GM12892 (cell line): ENCODE measurements at regions not wholly inside any gene's neighbourhood (a gene's known extent, or its start where the extent isn't known, plus 50 kb on each side); places are given as distances from the start of the nearest gene placed in this dataset.

Experiments used
- DNase-seq: peaks from one replicate; pipeline ENCODE4 v3.0.0; 2011; ENCODE audit not compliant: insufficient read length
- FAIRE-seq: peaks from 2 replicates; lab custom pipeline; 2011; peaks lifted over from hg19 to GRCh38; lab: Jason Lieb, UNC
- POLR2A ChIP-seq: IDR thresholded peaks from 2 replicates; pipeline ENCODE4 v1.6.1; 2011; ENCODE audit warnings: low read depth, low read length, control low read depth
- POLR2AphosphoS5 ChIP-seq: IDR thresholded peaks from 2 replicates; pipeline ENCODE4 v1.6.1; 2011; ENCODE audit warnings: low read depth, low read length, control low read depth
- TAF1 ChIP-seq: IDR thresholded peaks from 2 replicates; pipeline ENCODE4 v1.6.1; 2011; ENCODE audit warnings: low read depth, mild to moderate bottlenecking, control low read depth, low read length, borderline replicate concordance

DNA sequence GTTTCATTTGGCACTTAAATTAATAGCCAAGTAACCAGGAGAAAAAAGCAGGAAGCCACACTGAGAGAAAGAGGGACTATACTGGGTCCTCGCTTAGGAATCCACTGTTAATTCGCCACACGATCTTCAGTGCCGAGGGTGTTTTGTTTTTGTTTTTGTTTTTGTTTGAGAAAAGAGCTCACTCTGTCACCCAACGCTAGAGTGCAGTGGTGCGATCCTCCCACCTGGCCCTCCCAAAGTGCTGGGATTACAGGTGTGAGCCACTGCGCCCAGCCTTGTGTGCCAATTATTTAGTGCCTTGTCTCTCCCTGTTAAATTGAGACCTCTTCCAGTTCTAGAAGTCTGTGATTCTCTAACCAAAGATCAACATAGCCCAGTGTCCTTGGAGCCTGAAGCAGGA, 53.8 kb upstream of the TPM1 start:
- TF ChIP-seq POLR2AphosphoS5 (no peak), POLR2A (no peak), TAF1 (no peak)
- no peak for DNase-seq
- FAIRE-seq, result no peak

DNA sequence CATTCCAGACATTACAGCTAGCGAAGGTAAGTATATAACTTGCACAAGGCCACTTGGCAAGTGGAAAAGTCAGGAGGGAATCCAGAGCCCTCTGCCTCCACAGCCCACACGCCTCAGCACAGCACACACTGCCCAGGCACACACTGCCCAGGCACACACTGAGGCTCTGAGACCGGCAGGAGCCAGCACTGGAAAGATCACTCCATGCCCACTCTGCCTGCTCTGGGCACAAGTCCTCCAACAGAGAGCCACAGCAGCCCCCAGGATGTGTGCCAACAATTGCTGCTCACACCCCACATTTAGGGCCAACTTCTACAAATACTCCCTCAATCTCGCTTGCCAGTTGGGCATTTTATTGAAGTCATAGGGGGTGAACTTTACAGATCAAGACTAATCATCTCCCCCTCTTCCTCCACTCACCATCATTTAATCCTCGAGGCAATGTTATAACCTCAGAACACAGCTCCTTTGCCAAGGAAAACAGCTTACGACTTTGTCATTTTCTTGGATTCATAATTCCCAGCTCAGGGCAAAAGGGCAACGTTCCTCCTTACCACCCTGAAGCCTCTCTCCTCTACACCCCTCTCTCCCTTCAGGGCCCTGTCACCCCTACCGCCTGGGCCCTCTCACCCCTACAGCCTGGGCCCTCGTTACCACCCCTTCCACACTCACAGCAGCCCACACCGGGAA, 53.0 kb upstream of the TPM1 start:
- no peak for TF ChIP-seq POLR2A
- no peak for TF ChIP-seq POLR2AphosphoS5
- TF ChIP-seq TAF1, result no peak
- DNase-seq, result no peak
- FAIRE-seq, result no peak

DNA sequence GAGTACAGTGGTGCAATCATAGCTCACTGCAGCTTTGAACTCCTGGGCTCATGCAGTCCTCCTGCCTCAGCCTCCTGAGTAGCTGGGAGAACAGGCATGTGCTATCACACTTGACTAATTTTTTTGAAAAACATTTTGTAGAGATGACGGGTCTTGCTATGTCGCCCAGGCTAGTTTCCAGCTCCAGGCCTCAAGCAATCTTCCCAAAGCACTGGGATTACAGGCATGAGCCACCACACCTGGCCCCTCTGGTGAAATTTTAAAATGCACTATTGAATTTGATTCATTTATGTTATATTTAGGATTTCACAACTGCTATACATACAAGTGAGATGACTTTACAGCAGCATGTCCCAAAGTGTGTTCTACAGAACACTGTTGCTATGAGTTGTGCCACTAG, 50.8 kb upstream of the TPM1 start:
- no peak for FAIRE-seq
- no peak for DNase-seq
- TF ChIP-seq TAF1, result no peak
- no peak for TF ChIP-seq POLR2A
- TF ChIP-seq POLR2AphosphoS5, result no peak

DNA sequence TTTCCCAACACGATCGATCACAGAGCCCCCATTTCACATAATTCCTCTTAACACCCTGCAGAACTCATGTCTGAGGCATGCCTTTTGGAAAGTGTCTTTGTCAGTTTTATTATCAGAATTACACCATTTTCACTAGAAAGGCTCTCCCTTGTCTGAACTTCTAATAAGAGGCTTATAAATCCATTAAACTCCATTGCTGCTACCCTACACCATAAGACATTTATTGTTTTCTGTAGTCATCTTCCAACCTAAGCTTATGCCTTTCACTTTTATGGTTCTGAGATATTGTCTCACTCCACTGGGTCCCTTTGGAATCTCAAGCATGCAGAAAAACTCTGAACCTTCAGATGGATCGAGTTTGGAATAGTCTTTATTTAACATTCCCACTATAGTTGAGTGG, 50.2 kb upstream of the TPM1 start:
- FAIRE-seq, result no peak
- DNase-seq, result no peak
- TF ChIP-seq POLR2A, result no peak
- TF ChIP-seq TAF1, result no peak
- TF ChIP-seq POLR2AphosphoS5, result no peak
